ENCODE measurements at regions not wholly inside any gene's neighbourhood (a gene's known extent, or its start where the extent isn't known, plus 50 kb on each side); places are given as distances from the start of the nearest gene placed in this dataset.

DNA sequence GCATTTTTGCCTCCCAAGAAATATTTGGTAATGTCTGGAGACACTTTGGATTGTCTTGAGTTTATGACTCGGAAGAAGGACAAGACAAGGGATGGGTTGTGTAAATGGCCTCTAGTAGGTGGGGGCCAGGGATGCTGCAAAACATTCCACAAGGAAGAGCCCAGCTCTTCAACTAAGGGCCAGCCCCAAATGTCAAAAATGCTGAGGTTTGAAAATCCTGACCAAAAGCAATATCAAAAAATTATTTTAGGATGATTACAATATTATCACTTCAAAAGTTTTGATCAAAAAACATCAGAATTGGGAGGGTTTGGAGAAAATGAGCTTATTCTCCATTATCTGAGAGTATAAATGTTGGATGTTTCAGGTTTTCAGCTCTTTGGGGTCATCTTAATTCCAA lies 248.9 kb upstream of the SLC24A2 start:
- DNase-seq: no peak

DNA sequence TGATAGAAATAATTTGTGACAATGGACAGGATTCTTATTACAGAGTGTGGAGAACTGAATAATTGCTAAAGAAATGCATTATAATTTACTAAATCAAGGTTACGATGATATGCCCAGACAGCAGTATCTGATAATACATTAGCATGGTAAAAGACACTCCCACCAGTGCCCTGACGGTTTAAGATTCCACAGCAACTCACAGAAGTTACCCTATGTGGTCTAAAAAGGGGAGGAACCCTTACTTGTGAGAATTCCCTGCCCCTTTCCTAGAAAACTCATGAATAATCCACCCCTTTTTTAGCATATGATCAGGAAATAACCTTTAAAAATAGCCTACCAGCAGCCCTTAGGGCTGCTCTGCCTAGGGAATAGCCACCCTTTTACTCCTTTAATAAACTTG lies 244.7 kb upstream of the SLC24A2 start:
- no peak for DNase-seq

DNA sequence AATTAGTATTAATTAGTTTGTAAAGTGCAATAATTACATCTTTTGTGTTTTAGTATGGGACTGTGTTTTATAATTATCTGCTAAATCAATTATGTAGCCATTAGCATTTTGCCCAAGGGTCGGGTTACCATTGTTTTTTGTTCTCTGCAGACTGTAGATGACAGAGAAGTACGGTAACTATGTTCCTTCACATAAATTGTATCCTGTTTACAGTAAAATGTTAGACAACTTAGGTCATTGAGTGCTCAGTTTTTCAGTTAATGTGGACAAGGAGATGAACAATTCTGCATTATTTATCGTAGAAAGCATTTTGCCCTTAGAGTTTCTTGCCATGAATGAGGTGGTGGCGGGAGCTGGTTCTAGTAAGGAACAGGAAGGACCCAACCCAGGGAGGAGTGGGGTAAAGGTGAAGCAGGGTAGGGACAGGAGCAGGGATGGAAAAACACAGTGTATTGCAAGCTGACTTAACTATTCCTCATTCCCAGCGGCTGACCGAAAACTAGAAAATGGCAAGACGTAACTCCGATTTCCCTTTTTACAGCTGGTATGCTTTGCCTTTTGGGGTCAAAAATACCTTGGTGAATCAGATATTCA lies 243.7 kb upstream of the SLC24A2 start:
- no peak for DNase-seq

DNA sequence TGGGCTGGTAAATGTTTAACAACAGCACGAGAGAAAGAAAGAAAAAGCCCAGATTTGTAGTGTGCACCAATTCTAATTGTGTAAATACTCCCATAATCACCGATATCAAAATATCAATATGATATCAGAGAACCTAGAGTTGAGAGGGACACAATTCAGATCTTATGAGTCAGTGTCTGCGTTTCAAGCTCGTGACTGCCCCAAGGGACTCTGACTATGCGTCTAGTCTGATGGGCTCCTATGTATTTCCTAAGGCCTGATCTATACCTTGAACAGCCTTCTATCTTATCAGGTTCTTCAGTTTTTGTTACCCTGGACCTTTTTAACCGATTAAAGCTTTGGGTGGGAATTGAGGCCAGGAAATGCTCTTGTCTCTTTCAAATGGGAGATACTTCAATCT lies 243.0 kb upstream of the SLC24A2 start:
- no peak for DNase-seq

DNA sequence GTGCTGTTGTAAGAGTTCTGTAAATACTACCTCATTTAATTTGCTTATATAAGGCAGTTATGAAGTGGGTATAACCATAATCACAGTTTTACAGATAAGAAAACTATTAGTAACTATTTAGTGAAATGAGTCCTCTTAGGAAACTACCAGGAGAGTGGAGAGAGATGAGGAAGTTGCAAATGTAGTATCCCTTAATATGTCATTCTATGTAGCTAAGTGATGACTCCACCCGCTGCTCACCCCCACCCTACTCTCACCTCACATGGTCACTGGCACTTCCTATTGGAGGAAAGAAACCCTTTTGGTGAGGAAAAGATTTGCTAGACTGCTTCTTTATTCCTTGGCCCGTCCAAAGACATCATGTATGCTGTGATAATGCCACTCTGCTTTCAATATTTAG lies 241.8 kb upstream of the SLC24A2 start:
- DNase-seq: no peak

DNA sequence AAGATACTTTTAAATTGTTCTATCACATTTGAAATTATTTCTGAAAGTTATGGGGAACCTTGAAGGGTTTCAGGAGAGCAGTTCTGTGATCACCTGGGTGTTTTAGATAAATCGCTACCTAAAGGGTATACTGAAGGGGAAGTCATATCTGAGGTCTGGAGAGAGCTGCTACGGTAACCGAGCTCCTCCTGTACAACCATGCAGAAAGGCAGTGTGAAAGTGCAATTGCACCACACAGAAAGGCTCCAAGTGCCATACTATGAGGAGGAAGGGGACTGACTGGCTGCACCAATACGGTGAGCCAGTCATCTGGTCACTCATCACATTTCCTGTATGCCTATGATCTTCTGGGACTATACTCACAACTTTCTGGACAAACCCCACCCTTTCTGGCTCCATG lies 241.4 kb upstream of the SLC24A2 start:
- DNase-seq: no peak

DNA sequence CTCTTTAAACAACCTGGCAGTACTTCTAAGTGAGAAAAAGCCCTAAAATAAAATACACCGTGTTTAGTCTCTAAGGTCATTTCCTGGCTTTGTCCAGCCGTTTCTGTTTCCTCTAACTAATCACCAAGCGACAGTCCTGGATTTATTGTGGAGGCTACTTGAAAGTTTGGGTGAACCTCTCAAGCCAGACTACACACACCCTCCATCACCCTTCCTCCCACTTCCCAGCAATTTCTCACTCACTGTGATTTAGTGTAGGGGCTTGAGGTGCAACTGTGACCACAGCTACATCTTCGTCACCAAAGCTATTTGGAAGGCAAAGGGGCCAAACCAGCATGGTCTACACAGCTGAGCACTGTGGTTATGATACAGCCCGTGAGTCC lies 240.0 kb upstream of the SLC24A2 start:
- DNase-seq: no peak

DNA sequence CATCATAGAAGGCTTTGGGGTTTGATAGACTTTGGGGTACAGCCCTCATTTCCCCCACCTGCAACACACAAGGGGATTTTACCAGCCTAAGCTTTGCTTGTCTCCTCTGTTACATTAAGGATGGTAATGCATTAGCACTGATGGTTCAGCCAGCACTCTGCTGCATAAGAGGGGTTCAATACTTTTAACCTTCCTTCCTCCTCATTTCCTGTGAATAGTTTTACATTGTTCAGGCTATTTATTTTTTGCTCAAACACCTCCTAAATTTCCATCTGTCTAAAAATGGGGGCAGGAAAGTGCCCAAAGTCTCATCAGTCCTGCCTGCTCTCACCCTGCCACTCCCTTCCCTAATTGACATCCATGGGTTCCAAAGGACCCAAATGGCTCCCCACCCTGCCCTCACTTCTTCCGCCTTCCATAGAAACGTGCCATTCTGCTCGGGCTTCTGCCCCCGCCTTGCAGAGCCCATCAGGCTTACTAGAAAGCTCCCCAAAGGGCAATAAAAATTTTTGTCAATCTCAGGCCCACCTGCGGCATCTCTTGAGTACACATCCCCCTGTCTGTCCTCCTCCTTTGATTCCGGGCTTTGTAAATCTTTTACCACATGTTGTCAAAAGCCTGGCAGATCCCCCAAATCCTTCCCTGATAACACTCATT lies 239.5 kb upstream of the SLC24A2 start:
- no peak for DNase-seq

DNA sequence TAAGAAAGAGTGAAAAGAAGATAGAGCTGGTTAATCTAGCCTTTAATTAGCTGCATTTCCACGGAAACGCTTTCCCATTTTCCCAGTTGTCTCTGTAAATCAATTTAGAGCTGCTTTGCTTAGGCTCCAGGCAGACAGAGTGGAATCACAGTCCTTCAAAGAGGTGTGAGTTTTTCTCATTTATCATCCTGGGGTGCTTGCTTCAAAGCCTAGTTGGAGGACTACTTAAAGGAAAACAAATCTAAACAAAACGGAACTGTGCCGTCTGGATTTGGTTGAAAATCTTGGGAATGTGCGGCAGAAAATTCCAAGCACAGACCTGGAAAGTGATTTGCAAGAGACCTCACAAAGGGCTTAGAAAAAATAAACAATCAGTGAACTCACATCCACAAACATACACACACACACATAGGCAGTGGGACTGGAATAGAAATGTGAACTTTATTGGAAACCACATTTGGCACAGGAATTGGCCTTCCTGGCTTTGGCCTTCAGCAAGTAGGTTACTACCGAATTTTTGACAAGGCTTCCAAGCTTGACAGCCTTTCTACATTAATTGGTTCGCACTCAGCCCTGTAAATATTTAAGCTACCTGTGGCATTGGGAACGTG lies 235.2 kb upstream of the SLC24A2 start:
- DNase-seq: no peak

DNA sequence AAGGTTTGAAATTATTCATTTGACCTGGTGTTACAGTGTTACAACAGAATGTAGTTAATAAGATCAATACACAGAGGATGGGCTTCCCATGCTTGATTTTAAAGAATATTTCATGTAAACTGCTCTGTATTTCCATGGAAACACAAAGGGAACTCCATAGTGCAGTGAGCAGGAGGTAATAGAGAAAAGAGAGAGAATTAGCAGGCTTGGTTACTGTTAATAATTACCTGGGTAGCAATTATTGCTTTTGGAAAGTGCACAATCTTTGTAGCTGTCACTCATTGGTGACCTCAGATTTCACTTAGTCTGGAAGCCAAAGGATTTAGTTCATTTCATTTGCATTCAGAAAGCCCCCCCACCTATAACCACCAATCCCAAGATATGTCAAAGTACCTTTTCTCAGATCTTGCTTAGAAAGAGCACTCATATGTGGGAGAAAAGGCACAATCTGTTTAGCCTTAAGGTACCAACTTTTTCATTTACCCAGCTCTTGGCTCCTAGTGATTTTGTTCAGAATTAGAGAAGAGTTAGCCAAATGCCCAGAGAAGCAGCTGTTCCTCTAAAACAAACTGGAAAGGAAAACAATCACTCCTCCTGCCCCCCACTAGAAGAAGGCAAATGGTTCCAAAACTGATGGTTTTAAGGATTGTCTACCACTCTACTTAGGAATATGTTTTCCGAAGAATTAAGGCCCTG lies 234.5 kb upstream of the SLC24A2 start:
- DNase-seq: no peak

DNA sequence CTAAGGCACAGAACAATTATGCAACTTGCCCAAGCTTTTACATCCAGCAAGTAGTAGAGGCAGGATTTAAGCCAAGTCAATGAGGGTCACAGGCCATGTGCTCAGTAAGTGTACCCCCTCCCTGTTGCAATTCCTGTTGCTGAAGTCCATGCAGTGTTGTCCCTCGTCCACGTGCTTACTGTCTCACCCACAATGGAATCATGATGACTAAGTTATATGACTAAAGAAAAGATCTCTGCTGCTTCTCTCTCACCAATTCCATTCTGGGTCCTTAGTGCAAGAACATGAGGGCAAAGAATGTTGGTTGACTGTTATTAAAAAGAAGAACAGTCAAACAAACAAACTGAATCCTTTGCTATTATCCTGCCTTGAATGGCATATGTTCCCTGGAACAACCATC lies 233.6 kb upstream of the SLC24A2 start:
- no peak for DNase-seq

DNA sequence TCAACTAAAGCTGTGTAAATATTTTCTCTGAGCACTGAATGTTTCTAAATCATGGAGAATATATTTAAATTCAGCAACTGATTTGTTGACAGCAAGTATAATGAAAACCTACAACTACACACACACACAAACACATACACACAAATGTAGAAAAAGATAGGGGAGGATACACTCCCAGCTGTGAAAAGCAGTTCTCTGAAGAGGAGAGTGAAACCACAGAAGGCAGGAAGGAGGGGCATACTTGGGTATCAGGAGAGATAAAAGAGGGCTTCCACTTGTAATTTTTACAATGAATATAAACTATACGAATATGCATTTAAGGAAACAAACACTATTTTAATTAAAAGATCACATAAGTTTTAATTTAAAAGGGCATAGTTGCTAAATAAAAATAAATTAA lies 227.8 kb upstream of the SLC24A2 start:
- peak; percentile 58 for DNase-seq

DNA sequence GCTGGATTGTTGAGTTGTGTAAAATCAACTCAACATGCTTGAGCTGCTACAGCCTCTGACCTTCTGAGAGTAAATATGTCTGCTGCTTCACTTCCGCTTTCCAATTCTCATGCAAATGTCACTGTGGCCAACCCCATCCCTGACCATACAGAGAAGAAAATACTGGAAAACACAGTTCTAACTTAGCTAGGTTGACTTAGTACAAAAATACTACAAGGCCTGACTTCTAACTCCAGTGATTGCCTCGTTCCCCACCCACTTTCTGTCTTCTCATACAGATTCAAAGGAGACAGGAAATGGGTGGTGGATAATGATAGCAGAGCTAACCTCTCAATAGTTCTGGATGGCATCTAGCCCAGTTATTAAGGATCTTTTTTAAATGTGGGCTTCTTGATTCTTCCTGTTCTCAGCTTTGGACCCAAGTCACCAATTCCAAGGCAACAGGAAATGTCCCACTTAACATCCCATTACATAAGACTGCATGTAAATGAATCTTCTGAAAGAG lies 226.6 kb upstream of the SLC24A2 start:
- DNase-seq: peak; percentile 83

DNA sequence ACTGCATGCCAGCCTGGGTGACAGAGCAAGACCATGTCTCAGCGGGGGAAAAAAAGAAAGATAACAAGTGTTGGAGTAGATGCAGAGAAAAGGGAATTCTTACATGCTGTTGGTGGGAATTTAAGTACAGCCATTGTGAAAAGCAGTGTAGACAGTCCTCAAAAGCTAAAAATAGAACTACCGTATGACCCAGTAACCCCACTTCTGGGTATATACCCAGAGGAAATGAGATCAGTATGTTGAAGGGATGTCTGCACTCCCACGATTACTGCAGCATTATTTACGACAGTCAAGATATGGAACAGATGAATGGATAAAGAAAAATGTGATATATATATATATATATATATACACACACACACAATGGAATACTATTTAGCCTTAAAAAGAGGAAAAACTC lies 225.3 kb upstream of the SLC24A2 start:
- DNase-seq: no peak

DNA sequence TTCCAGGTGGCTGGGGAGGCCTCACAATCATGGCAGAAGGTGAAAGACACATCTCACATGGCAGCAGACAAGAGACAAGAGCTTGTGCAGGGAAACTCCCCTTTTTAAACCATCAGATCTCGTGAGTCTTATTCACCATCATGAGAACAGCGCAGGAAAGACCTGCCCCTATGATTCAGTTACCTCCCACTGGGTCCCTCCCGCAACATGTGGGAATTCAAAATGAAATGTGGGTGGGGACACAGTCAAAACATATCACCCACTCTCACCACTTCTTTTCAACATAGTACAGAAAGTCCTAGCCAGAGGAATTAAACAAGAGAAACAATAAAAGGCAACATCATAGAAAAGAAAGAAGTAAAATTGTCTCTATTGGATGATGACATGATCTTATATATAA lies 223.4 kb upstream of the SLC24A2 start:
- DNase-seq: no peak

DNA sequence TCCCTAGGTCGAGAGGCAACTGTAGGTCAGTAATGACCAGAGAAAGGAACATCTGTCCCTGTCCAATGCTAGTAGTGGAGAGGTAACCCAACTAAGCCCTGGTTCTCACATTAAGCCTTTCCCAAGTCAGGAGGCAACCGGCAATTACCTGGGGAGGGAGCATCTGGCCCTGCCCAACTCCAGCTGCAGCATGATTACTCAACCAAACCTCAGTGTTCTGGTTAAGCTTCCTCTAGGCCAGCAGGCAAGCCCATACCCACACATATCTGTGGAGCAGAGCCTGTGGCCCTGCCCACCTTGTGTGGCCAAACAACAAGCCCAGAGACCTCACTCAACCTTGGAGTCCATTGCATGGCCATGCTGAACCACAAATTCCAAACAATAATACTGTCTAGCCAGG lies 220.8 kb upstream of the SLC24A2 start:
- DNase-seq: no peak

DNA sequence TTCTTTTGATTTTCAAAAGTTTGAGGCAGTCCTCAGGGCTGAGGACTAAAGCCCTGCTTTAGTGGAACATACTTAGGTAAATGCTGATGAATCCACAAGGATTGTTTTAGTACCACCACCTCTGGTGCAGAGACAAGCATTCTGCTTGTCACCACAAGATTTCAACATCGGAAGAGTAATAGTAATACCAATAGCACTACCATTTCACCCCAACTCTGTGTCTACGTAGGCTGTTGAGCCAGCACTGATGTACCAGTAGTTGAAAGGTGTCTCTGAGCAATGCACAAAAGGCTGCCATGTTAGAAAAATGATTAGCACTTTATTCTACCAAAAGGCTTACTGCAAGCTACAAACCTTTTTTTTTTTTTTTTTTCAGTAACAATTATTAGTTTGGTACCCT lies 213.2 kb upstream of the SLC24A2 start:
- no peak for DNase-seq

DNA sequence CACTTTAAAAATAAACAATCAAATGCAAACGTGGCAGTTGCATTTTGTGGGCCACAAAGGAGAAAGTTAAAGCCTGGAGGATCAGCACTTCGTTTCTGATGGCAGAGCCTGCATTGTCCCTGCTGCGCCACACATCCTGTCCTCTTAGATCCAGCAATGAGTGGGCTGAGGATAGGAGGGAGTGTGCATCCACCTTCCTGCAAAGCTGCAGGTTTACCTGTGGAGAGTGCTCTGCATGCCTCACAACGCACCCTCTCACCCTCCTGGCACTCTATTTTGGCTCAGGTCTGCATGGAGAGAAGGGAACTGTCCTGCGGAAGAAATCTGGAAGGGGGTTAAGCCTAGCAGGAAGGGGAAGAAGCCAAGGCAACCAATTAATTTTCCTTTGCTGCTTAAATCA lies 212.2 kb upstream of the SLC24A2 start:
- DNase-seq: no peak

DNA sequence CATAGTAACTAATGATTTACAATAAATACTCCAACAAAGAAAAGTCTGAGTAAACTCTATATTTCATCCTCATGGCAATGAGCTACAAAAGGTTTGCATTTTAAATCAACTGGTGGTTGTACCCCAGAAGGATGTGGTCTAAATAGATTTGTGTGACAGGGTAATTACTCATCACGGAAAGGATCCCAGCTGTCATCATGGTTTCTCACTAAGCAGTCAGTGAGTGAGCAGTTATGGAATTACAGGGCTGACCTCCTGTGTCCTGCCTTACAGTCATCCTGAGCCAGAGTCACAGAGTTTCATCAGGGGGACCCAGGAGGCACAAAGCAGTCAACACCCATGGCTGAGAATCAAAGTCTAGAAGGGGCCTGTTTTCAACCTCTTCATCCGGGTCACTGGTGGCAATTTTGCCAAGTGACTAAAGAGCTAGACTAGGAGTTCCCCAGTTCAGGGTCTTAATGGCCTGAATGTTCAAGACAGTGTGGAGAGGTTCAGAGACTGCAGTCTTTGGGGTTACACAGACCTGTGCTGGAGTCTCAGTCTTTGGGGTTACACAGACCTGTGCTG lies 210.7 kb upstream of the SLC24A2 start:
- DNase-seq: peak; percentile 25

DNA sequence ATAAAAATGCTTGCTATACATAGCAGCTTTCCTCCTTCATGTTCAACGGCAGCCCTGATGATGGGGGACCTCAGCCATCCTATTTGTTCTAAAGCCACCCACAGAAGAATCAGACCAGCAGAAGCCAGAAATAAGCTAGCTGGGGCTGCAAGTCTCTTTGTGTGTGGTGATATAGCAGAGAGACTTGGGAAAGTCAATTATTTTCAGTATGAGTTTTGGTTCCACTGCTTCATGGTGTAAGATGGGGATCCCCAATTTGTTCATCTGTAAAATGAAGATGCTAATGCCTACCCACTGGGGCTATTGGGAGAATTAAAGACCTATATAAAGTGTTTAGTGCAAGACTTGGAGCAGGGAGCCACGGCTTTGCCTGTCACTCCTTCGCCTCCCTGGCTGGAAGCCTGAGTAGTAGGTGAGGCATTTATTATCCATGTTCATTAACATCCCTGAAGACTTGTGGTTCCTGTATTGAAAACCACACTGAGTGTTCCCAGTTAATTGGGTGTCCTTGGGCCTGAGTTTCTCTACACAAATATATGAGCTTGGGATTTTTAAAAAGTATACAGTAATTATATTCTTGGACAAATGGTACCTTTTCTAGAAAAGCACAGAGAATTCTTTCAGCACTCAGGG lies 210.1 kb upstream of the SLC24A2 start:
- no peak for DNase-seq

DNA sequence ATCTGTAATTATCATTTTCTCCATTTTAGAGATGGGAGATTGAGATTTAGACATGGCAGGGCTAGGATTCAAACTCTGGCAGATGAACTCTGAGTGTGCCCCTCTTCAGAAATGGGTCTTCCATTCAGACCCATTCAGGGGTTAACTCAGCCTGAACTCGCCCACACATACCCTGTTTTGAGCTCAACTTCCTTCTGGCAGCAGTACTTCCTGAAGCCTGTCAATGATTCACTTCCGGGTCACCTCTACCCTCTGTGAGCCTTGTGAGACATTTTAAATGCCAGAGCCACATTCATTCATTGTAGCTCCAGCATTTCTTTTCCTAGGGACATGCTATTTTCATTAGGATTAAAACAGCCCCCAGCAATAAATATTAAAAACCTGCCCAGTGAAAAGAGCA lies 209.3 kb upstream of the SLC24A2 start:
- peak; percentile 36 for DNase-seq

DNA sequence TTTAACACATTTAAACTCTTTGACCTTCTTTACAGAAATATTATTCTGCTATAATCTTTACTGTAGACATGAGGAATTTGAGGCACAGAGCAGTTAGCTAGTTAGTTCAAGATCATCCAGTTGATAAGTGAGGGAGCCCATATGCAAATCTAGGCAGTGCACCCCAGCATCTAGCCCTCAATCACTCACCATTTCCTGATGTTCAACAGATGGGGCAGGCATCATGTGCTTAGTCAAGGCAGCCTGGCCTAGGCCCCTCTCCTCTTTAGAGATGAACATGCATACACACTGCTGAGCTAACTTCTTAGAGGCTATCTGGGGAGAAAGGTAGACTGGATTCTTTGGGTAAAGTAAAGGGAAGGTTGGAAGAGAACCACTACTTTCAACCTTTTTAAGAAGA lies 206.8 kb upstream of the SLC24A2 start:
- DNase-seq: no peak

DNA sequence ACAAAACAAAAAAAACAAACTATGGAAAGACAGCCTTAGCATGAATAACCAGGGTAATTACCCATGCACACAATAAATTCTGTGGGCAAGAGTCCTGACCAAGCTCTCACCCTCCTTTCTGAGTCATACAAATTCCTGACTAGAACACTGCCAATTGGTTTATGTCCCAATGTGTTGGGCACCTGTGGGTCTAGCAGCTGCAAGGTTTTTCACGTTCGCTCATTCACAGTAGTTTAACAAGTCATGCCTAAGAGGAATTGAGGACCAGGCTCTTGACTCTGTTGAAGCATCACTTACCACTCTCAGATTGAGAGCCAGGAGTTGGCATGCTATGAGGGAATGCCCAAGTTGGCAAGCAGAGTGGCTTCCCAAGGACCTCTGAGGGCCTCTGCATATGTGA lies 205.5 kb upstream of the SLC24A2 start:
- DNase-seq: no peak
